Retinal pigment epithelial cell (primary cell): ENCODE measurements at regions not wholly inside any gene's neighbourhood (a gene's known extent, or its start where the extent isn't known, plus 50 kb on each side); places are given as distances from the start of the nearest gene placed in this dataset.
A peak's percentile ranks its signal among the peaks of the same experiment; 100 is the strongest.
"Not testable (repeated sequence)": the region's sequence is repeated elsewhere in the genome, so short reads cannot be mapped to it uniquely, and the experiment has no call there.

ENCODE experiments used
- DNase-seq: peaks from one replicate; pipeline ENCODE4 v3.0.0-alpha.2; 2010; ENCODE audit warnings: low read depth
- H3K4me3 ChIP-seq: 2 replicates; pipeline ENCODE4 v1.5.1; 2011; ENCODE audit warnings: mild to moderate bottlenecking, low read length, control low read depth, moderate library complexity

DNA sequence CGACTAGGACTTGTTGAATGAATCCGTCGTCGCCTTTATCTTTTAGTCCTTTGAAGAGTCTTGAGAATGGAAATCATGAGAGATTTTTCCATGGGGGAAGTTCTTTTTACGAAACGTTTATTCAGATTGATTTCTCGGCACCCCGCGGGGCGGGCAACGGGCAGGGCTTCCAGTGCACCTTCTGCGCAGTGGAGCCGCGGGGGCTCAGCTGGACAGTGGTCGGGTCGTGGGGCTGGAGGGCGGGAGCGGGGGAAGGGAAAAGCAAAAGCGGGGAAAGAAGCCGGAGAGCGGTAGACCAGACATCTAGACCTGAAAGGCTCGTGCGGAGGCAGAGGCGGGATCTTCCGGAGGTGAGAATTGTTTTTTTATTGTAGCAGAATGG, 103.0 kb downstream of the NBPF11 start:
- DNase-seq: not testable (repeated sequence)
- peak overlapping the region; percentile 37 for H3K4me3 ChIP-seq

- DNase-seq: not testable (repeated sequence)
- peak overlapping the region; percentile 37 for H3K4me3 ChIP-seq
Observed at GRCh38 chr1:148048423-148049114, 103.5 kb downstream of the NBPF11 start.

DNA sequence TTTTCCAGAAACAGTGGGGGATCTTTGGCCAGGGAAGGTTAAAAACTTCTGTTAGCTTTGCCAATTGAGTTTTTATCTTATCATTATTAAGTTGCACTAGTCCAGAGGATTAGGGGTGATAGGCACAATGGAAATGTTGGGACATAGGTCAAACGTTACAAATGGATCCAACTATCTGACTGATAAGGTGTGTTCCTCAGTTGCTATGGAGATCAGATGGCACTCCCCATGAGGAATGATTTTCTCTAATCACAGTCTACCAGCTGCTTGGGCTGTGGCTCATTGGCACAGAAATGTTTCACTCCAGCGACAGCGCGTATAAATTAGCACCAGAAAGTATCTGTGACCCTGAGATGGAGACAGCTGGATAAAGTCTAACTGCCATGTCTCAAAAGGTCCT, 106.2 kb downstream of the NBPF11 start:
- not testable (repeated sequence) for DNase-seq, H3K4me3 ChIP-seq

DNA sequence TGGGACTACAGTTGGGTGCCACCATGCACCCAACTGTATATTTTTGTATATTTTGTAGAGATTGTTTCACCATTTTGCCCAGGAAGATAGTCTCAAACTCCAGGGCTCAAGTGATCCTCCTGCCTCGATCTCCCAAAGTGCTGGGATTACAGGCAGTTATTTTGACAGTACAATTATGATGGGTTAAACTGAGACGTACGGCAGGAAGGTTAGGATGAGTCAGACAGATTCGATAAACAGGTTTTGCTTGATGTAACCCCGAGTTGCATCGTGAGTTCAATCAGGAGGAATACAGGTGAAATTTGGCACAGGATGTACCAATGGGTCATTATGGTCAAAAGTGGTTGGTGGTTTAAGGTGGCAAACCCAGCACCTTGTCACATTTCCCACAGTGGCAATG, 107.6 kb downstream of the NBPF11 start:
- H3K4me3 ChIP-seq, DNase-seq: not testable (repeated sequence)
